Lung (tissue), 11 donors: ENCODE measurements at regions not wholly inside any gene's neighbourhood (a gene's known extent, or its start where the extent isn't known, plus 50 kb on each side); places are given as distances from the start of the nearest gene placed in this dataset.

Experiments
- ATAC-seq: fragments of 200-7000 bp; cut with Tn5 transposase; one replicate; pipeline ENCODE4 v1.9.1; 2020; ENCODE audit warnings: moderate number of reproducible peaks; ENCODE audit not compliant: insufficient read depth, low FRiP score
- DNase-seq, 3 donors: peaks; one replicate each; pipeline ENCODE4 v3.0.0-alpha.2; 2013 to 2017
- H3K27ac ChIP-seq, 2 donors: one replicate each; pipeline ENCODE4 v1.5.1; 2013; ENCODE audit warnings: mild to moderate bottlenecking in 2 of 2, moderate library complexity in 2 of 2, control low read depth in 1 of 2, inconsistent platforms in 1 of 2, low read depth in 1 of 2, low read length in 1 of 2
- H3K27me3 ChIP-seq, 3 donors: one replicate each; pipeline ENCODE4 v1.5.1; 2013; ENCODE audit warnings: low read length in 2 of 3; ENCODE audit not compliant: control insufficient read depth in 3 of 3, insufficient read depth in 3 of 3
- H3K36me3 ChIP-seq, 4 donors: one replicate each; pipeline ENCODE4 v1.5.1; 2013; ENCODE audit warnings: low read length in 4 of 4, mild to moderate bottlenecking in 1 of 4, moderate library complexity in 1 of 4; ENCODE audit not compliant: control insufficient read depth in 4 of 4, insufficient read depth in 4 of 4
- H3K4me1 ChIP-seq, 5 donors: one replicate each; pipeline ENCODE4 v1.5.1; 2013; ENCODE audit warnings: low read length in 5 of 5, mild to moderate bottlenecking in 2 of 5, moderate library complexity in 1 of 5; ENCODE audit not compliant: control insufficient read depth in 5 of 5, insufficient read depth in 5 of 5
- H3K4me3 ChIP-seq: one replicate; pipeline ENCODE4 v1.5.1; 2013; ENCODE audit warnings: mild to moderate bottlenecking, control low read depth, moderate library complexity
- H3K9ac ChIP-seq, 2 donors: one replicate each; pipeline ENCODE4 v1.5.1; 2013; ENCODE audit warnings: low read length in 2 of 2, control low read depth in 1 of 2; ENCODE audit not compliant: insufficient read depth in 1 of 2
- H3K9me3 ChIP-seq, 4 donors: one replicate each; pipeline ENCODE4 v1.5.1; 2013; ENCODE audit warnings: low read length in 3 of 4, mild to moderate bottlenecking in 1 of 4, moderate library complexity in 1 of 4; ENCODE audit not compliant: control insufficient read depth in 4 of 4, insufficient read depth in 3 of 4
- WGBS, 2 donors: extraction: QIAGEN DNeasy Blood & Tissue Kit; methylation state at CpG; one replicate each; pipeline ENCODE4 v1.1.7; 2013; 5-methylcytosine and 5-hydroxymethylcytosine counted together
- TF ChIP-seq, protein P1 (sequence below): IDR thresholded peaks from 2 replicates; pipeline ENCODE4 v1.5.1; 2012; ENCODE audit warnings: mild to moderate bottlenecking; ENCODE audit errors: control extremely low read depth, extremely low read depth
- donor health status: control.
- donor health status: control.
- donor health status: Bipolar disorder and iron deficiency.
- donor health status: healthy.
- donor health status: DM: yes; HTN: yes; CAD: no.

DNA sequence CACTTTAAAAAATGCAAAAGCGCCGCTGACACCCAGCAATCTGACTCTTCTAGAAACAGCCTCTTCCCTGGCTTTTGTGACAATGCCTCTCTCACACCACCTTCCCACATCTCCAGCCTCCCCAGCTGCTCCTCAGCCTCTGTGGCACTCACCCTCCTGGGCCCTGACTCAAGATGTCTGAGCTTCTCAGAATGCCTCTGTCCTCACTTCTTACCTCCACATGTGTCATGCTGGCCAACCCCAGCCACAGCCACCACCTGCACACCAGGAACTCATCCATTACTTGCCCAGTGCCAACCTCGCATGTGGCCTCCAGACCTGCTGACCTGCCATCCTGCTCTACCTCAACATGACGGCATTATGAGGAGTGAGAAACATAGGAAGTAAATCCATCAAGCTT is 249.8 kb upstream of the RAB6C start:
- 81 to 84% methylated on average over 4 of the region's 4 CpGs for WGBS, 2 donors
- Histone ChIP-seq H3K27me3 (no peaks in the 10 kb centered on the region), H3K4me3 (no peak overlapping the region), H3K9me3 (peaks cover 0 to 3% (median 0%) of the 10 kb centered on the region in 4 donors), H3K36me3 (no peaks in the 10 kb centered on the region), H3K4me1 (no peaks in the 10 kb centered on the region), H3K9ac (no peak overlapping the region), H3K27ac (no peak overlapping the region)
- TF ChIP-seq, protein P1, sequence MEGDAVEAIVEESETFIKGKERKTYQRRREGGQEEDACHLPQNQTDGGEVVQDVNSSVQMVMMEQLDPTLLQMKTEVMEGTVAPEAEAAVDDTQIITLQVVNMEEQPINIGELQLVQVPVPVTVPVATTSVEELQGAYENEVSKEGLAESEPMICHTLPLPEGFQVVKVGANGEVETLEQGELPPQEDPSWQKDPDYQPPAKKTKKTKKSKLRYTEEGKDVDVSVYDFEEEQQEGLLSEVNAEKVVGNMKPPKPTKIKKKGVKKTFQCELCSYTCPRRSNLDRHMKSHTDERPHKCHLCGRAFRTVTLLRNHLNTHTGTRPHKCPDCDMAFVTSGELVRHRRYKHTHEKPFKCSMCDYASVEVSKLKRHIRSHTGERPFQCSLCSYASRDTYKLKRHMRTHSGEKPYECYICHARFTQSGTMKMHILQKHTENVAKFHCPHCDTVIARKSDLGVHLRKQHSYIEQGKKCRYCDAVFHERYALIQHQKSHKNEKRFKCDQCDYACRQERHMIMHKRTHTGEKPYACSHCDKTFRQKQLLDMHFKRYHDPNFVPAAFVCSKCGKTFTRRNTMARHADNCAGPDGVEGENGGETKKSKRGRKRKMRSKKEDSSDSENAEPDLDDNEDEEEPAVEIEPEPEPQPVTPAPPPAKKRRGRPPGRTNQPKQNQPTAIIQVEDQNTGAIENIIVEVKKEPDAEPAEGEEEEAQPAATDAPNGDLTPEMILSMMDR, result no peak
- no peak for DNase-seq
- ATAC-seq, result no peak

DNA sequence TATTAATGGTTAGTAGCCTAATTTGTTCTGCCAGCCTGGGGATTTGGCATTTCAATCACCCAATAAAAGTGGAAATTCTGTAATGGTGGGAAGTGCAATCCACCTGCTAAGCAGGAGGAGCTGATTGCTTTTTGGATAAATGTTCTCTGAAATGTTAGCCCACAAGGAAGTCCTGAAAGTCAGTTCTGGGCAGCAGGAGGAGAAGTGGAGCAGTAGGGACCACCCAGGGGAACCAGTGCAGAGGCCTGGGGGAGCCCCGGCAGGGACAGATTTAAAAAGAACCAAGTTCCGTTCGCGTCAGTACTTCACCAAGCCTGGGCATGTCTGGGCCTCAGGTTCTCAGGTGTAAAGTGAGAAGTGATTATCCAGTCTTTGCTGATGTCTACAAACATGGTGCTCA is 248.5 kb upstream of the RAB6C start:
- no peak for ATAC-seq
- Histone ChIP-seq H3K27ac (no peak overlapping the region), H3K9me3 (peaks cover 0 to 7% (median 2%) of the 10 kb centered on the region in 4 donors), H3K4me3 (no peak overlapping the region), H3K9ac (no peak overlapping the region), H3K4me1 (no peaks in the 10 kb centered on the region), H3K27me3 (no peaks in the 10 kb centered on the region), H3K36me3 (no peaks in the 10 kb centered on the region)
- TF ChIP-seq, protein P1, result no peak
- WGBS, 2 donors, result 83 to 99% methylated on average over 4 of the region's 4 CpGs
- DNase-seq, result no peak

DNA sequence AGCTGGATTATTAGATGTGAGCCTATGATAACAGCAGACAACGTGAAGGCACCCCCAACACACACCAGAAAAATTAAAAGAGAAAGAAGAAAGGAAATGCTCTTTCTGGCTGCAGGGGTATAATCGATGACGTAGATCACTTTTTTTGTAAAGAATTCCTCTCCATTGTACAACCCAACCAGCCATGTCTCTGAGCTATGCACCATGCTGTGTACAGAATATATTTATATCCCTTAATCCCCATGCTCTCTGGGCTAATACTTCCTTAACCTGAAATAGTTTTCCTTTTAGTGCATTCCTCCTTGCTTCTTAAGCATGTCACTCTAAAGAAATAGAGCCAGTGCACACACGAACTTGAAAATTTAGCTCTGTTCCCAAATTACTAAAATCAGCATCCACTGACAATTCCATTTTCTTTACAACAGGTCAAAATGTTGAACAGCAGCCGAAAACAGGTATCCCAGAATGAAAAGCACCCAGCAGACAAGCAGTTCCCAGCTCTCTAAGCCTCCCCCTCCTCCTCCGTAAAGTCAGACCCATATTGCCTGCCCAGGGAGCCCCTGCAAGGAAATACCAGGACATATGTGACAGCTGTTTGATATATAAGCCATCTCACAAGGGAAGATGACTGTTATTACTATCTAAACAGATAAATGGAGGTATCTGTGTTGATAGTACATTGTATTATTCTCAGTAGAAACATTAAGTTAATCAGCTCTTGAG is 247.4 kb upstream of the RAB6C start:
- TF ChIP-seq, protein P1, result no peak
- no peak for ATAC-seq
- peaks cover 0 to 8% (median 2%) of the 10 kb centered on the region in 4 donors for H3K9me3 ChIP-seq
- H3K27ac ChIP-seq, result no peak overlapping the region
- H3K4me1 ChIP-seq, result no peaks in the 10 kb centered on the region
- H3K27me3 ChIP-seq, result no peaks in the 10 kb centered on the region
- no peaks in the 10 kb centered on the region for H3K36me3 ChIP-seq
- H3K9ac ChIP-seq, result no peak overlapping the region
- 76 to 83% methylated on average over 6 of the region's 6 CpGs for WGBS, 2 donors
- no peak overlapping the region for H3K4me3 ChIP-seq
- DNase-seq, result no peak

DNA sequence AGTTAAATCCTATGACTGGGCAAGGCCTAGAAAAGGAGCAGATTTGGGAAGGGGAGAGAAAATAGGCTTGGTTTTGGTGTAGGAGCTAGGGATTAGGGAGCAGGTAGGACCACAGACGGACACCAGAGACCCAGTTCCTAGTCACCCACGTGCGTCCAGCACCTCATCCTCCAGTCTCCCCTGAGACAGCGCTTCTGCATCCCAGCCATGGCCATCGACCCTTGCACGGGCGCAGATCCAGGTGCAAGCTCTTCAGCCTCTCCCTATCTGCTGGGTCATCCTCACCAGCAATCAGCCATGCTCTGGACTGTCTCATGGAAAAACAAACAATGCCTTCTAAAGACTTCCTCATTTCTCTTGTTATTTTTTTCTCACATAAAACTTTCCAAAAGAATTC is 246.8 kb upstream of the RAB6C start:
- Histone ChIP-seq H3K4me3 (no peak overlapping the region), H3K9ac (no peak overlapping the region), H3K9me3 (peaks cover 0 to 8% (median 2%) of the 10 kb centered on the region in 4 donors), H3K27me3 (no peaks in the 10 kb centered on the region), H3K36me3 (no peaks in the 10 kb centered on the region), H3K27ac (no peak overlapping the region), H3K4me1 (no peaks in the 10 kb centered on the region)
- DNase-seq, result no peak
- WGBS, 2 donors, result 83% methylated on average over 7 of the region's 7 CpGs
- TF ChIP-seq, protein P1, result no peak
- no peak for ATAC-seq
